ENCODE measurements at regions not wholly inside any gene's neighbourhood (a gene's known extent, or its start where the extent isn't known, plus 50 kb on each side); places are given as distances from the start of the nearest gene placed in this dataset.

GRCh38 chr7:93043385-93043985, 74.3 kb downstream of the SAMD9 start:
- WGBS, 2 donors (ENCODE audit: low coverage in 1 of 2) = 40 to 72% methylated on average over 2 to 26 of the region's 28 CpGs
- H3K36me3 ChIP-seq = no peaks in the 10 kb centered on the region
- intact Hi-C loops (cut with DNase I; ENCODE audit: low total_unique reads) = no loop called here
- H3K9me3 ChIP-seq = no peaks in the 10 kb centered on the region
- no peak for TF ChIP-seq CTCF (IDR thresholded peaks at IDR 0.05)
- no peak for TF ChIP-seq POLR2A (IDR thresholded peaks at IDR 0.05)
- H3K4me1 ChIP-seq = peaks cover 0 to 4% (median 0%) of the 10 kb centered on the region in 4 donors
- no peak for DNase-seq
- H3K4me3 ChIP-seq = peak overlapping the region in 3 of 4 donors; percentile 2 to 14 (median 9)
- no peaks in the 10 kb centered on the region for H3K27me3 ChIP-seq
- in situ Hi-C loops (cut with MboI; ENCODE audit: low pct_ligation_motif_present in 1 of 4, low pct_unique_long_range_greater_than_20kb in 1 of 4, low sequenced_read_pairs in 3 of 4) = no loop called here
- no peak overlapping the region for H3K27ac ChIP-seq

GRCh38 chr7:93040355-93040754, 77.4 kb downstream of the SAMD9 start:
- no peaks in the 10 kb centered on the region for H3K36me3 ChIP-seq
- in situ Hi-C loops (cut with MboI; ENCODE audit: low pct_ligation_motif_present in 1 of 4, low pct_unique_long_range_greater_than_20kb in 1 of 4, low sequenced_read_pairs in 3 of 4) (no loop called here), intact Hi-C loops (cut with DNase I; ENCODE audit: low total_unique reads) (no loop called here)
- no peaks in the 10 kb centered on the region for H3K9me3 ChIP-seq
- peaks cover 0 to 4% (median 0%) of the 10 kb centered on the region in 4 donors for H3K4me1 ChIP-seq
- no peak for DNase-seq
- no peak overlapping the region for H3K27ac ChIP-seq
- no peak for TF ChIP-seq CTCF (IDR thresholded peaks at IDR 0.05)
- H3K27me3 ChIP-seq = no peaks in the 10 kb centered on the region
- H3K4me3 ChIP-seq = no peak overlapping the region
- 86% methylated on average over 10 of the region's 10 CpGs; no CpG with 5 or more reads in 1 of the 2 donors for WGBS, 2 donors (ENCODE audit: low coverage in 1 of 2)

GRCh38 chr7:93039786-93040185, 78.0 kb downstream of the SAMD9 start:
- Histone ChIP-seq H3K27me3 (no peaks in the 10 kb centered on the region), H3K4me3 (no peak overlapping the region), H3K9me3 (no peaks in the 10 kb centered on the region), H3K36me3 (no peaks in the 10 kb centered on the region), H3K27ac (no peak overlapping the region), H3K4me1 (peaks cover 0 to 4% (median 0%) of the 10 kb centered on the region in 4 donors)
- in situ Hi-C loops (cut with MboI; ENCODE audit: low pct_ligation_motif_present in 1 of 4, low pct_unique_long_range_greater_than_20kb in 1 of 4, low sequenced_read_pairs in 3 of 4) = no loop called here
- WGBS, 2 donors (ENCODE audit: low coverage in 1 of 2) = 62% methylated on average over 1 of the region's 3 CpGs; no CpG with 5 or more reads in 1 of the 2 donors
- DNase-seq = no peak
- intact Hi-C loops (cut with DNase I; ENCODE audit: low total_unique reads) = no loop called here
- TF ChIP-seq POLR2AphosphoS5 (IDR thresholded peaks at IDR 0.05) (no peak), CTCF (IDR thresholded peaks at IDR 0.05) (no peak), POLR2A (IDR thresholded peaks at IDR 0.05) (no peak), EP300 (IDR thresholded peaks at IDR 0.05; ENCODE audit: low read depth) (no peak)

GRCh38 chr7:93039282-93039681, 78.5 kb downstream of the SAMD9 start:
- 100% methylated on average over 1 to 3 of the region's 3 CpGs for WGBS, 2 donors (ENCODE audit: low coverage in 1 of 2)
- no peak for TF ChIP-seq POLR2A (IDR thresholded peaks at IDR 0.05)
- TF ChIP-seq EP300 (IDR thresholded peaks at IDR 0.05; ENCODE audit: low read depth) = no peak
- no peak for TF ChIP-seq POLR2AphosphoS5 (IDR thresholded peaks at IDR 0.05)
- TF ChIP-seq CTCF (IDR thresholded peaks at IDR 0.05) = no peak
- Histone ChIP-seq H3K9me3 (no peaks in the 10 kb centered on the region), H3K27me3 (no peaks in the 10 kb centered on the region), H3K4me1 (peaks cover 0 to 4% (median 0%) of the 10 kb centered on the region in 4 donors), H3K36me3 (no peaks in the 10 kb centered on the region), H3K4me3 (no peak overlapping the region), H3K27ac (no peak overlapping the region)
- intact Hi-C loops (cut with DNase I; ENCODE audit: low total_unique reads) = no loop called here
- no peak for DNase-seq
- in situ Hi-C loops (cut with MboI; ENCODE audit: low pct_ligation_motif_present in 1 of 4, low pct_unique_long_range_greater_than_20kb in 1 of 4, low sequenced_read_pairs in 3 of 4) = no loop called here
